ENCODE measurements at regions not wholly inside any gene's neighbourhood (a gene's known extent, or its start where the extent isn't known, plus 50 kb on each side); places are given as distances from the start of the nearest gene placed in this dataset.

DNA sequence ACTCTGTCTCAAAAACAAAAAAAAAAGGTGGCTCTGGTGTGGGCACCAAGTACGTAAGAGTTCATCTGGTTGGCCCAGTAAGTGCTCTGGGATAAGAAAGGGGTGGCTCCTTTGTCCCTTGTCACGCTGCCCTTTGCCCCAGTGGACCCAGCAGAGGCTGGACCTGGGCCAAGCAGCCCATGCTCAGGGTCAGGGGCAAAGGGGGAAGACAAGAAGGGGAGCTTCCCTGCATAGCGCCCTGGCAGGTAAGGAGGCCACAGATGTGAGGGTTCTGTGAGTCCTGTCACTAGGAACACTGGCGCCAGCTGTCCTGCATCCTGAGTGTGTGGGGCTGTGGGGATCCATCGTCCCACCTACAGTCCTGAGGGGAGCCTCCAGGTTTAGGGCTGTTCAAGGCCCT is 65.3 kb downstream of the GADD45G start:
- Histone ChIP-seq H4K20me1 (replicated peaks in 1 of 2; ENCODE audit: control insufficient read depth in 1 of 2, insufficient read depth in 2 of 2, low read length in 2 of 2) (no peaks in the 10 kb centered on the region), H2BK15ac (ENCODE audit: low read length) (no peak overlapping the region), H3K27me3 (replicated peaks in 1 of 4; ENCODE audit: control insufficient read depth in 3 of 4, extremely low read depth in 1 of 4, insufficient read depth in 3 of 4, low read length in 3 of 4) (no peaks in the 10 kb centered on the region; a peak in 4 of 7 replicates), H3K79me1 (ENCODE audit: low read depth, low read length) (no peaks in the 10 kb centered on the region), H4K8ac (ENCODE audit: extremely low read depth, insufficient read depth, low read length) (no peak overlapping the region), H4K91ac (replicated peaks; ENCODE audit: insufficient read length, low read length) (no peak overlapping the region), H2BK5ac (ENCODE audit: low read depth, low read length) (no peak overlapping the region), H3K23ac (ENCODE audit: insufficient read length) (no peak overlapping the region), H3K18ac (ENCODE audit: extremely low read depth, low read length) (no peak overlapping the region), H3K79me2 (ENCODE audit: control insufficient read depth in 1 of 2, insufficient read depth in 2 of 2, low read length in 2 of 2) (no peaks in the 10 kb centered on the region), H2BK12ac (ENCODE audit: low read depth, low read length) (no peak overlapping the region), H2AFZ (ENCODE audit: low read length) (no peak overlapping the region), H2BK20ac (ENCODE audit: low read length) (no peak overlapping the region; the same call in 1 of the 2 replicates), H3K9me3 (ENCODE audit: insufficient read depth in 2 of 2, low read depth in 1 of 2, low read length in 1 of 2) (no peaks in the 10 kb centered on the region; a peak in 1 of 4 replicates), H3K9ac (replicated peaks in 1 of 4; ENCODE audit: extremely low read depth in 1 of 4, low read depth in 3 of 4, low read length in 3 of 4) (no peak overlapping the region), H2BK120ac (replicated peaks; ENCODE audit: low read depth, low read length) (no peak overlapping the region), H3K56ac (replicated peaks; ENCODE audit: insufficient read length, low read depth, low read length) (no peak overlapping the region), H2AK5ac (ENCODE audit: low read depth, low read length) (no peak overlapping the region), H3K36me3 (ENCODE audit: control insufficient read depth in 2 of 4, insufficient read depth in 4 of 4, low read length in 3 of 4) (no peaks in the 10 kb centered on the region), H3K14ac (ENCODE audit: insufficient read length) (no peak overlapping the region), H4K5ac (ENCODE audit: insufficient read length, low read depth, low read length) (no peak overlapping the region), H3K27ac (ENCODE audit: low read depth, low read length) (no peak overlapping the region), H3K4ac (replicated peaks; ENCODE audit: insufficient read length, low read depth, low read length) (no peak overlapping the region), H3K4me2 (ENCODE audit: insufficient read depth in 1 of 2, low read depth in 2 of 2, low read length in 2 of 2) (no peak overlapping the region), H3K23me2 (ENCODE audit: low read depth, low read length) (peaks cover 5% of the 10 kb centered on the region; the same call in 1 of the 2 replicates), H3K4me3 (ENCODE audit: extremely low read depth in 1 of 4, insufficient read depth in 2 of 4, low read depth in 3 of 4, low read length in 4 of 4) (no peak overlapping the region), H3K4me1 (replicated peaks in 1 of 4; ENCODE audit: control insufficient read depth in 3 of 4, insufficient read depth in 4 of 4, low read length in 3 of 4) (peaks cover 0 to 16% (median 7%) of the 10 kb centered on the region in 4 experiments; a peak in 6 of 7 replicates)
- DNase-seq (ENCODE audit: low read depth in 1 of 2, low spot score in 2 of 2) (no peak), FAIRE-seq (no peak)
- ChIA-PET POLR2A (ENCODE audit: partially characterized antibody) (interaction anchor here (1.1 kb wide), 1 partner anchor 50 kb away, joined by 6 read pairs; no protein-coding TSS in a partner anchor), CTCF (ENCODE audit: partially characterized antibody) (interaction anchor here (1.6 kb wide), 1 partner anchor 9 kb away, joined by 3 read pairs; no protein-coding TSS in a partner anchor)
- 82% methylated on average over 5 of the region's 5 CpGs; no CpG with 5 or more reads in 1 of the 2 experiments for WGBS, 2 experiments (ENCODE audit: extremely low coverage in 1 of 2, insufficient coverage in 1 of 2, insufficient read length in 1 of 2, insufficient replicate concordance in 2 of 2, low coverage in 1 of 2, low lambda C conversion rate in 2 of 2, missing lambda C conversion rate in 1 of 2)
- TF ChIP-seq ZNF274 (IDR thresholded peaks at IDR 0.05; ENCODE audit: borderline replicate concordance, extremely low read depth, low read length) = no peak
- TF ChIP-seq TEAD4 (IDR thresholded peaks at IDR 0.05; ENCODE audit: low read depth, low read length) = no peak
- no peak for TF ChIP-seq KDM4A (IDR thresholded peaks at IDR 0.05; ENCODE audit: low read depth, low read length, severe bottlenecking)
- no peak for TF ChIP-seq JUND (IDR thresholded peaks at IDR 0.05; ENCODE audit: low read length)
- TF ChIP-seq POU5F1 (IDR thresholded peaks at IDR 0.05; ENCODE audit: low read depth, low read length) = no peak
- TF ChIP-seq SRF (IDR thresholded peaks at IDR 0.05; ENCODE audit: low read depth, low read length) = no peak
- no peak for TF ChIP-seq TAF1 (IDR thresholded peaks at IDR 0.05; ENCODE audit: low read depth, low read length)
- TF ChIP-seq, protein P1, sequence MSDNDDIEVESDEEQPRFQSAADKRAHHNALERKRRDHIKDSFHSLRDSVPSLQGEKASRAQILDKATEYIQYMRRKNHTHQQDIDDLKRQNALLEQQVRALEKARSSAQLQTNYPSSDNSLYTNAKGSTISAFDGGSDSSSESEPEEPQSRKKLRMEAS (IDR thresholded peaks at IDR 0.05) = no peak
- no peak for TF ChIP-seq RFX5 (IDR thresholded peaks at IDR 0.05; ENCODE audit: borderline replicate concordance, low read depth, low read length)
- no peak for TF ChIP-seq BRCA1 (IDR thresholded peaks at IDR 0.05; ENCODE audit: low read depth, low read length)
- no peak for TF ChIP-seq CTBP2 (IDR thresholded peaks at IDR 0.05; ENCODE audit: borderline replicate concordance, insufficient read depth, insufficient read length, low read length)
- TF ChIP-seq JUN (IDR thresholded peaks at IDR 0.05; ENCODE audit: low read depth, low read length) = no peak
- TF ChIP-seq, protein P2, sequence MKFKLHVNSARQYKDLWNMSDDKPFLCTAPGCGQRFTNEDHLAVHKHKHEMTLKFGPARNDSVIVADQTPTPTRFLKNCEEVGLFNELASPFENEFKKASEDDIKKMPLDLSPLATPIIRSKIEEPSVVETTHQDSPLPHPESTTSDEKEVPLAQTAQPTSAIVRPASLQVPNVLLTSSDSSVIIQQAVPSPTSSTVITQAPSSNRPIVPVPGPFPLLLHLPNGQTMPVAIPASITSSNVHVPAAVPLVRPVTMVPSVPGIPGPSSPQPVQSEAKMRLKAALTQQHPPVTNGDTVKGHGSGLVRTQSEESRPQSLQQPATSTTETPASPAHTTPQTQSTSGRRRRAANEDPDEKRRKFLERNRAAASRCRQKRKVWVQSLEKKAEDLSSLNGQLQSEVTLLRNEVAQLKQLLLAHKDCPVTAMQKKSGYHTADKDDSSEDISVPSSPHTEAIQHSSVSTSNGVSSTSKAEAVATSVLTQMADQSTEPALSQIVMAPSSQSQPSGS (IDR thresholded peaks at IDR 0.05; ENCODE audit: low read length) = no peak

Measured in H1 (cell line).